Prostate gland (tissue), 2 donors: ENCODE measurements at regions not wholly inside any gene's neighbourhood (a gene's known extent, or its start where the extent isn't known, plus 50 kb on each side); places are given as distances from the start of the nearest gene placed in this dataset.

Experiments used
- DNase-seq: peaks from one replicate; pipeline ENCODE4 v3.0.0-alpha.2; 2019; ENCODE audit warnings: low spot score
- H3K27ac ChIP-seq, 2 donors: fragments of 200-600 bp; sonication (generic); 2 replicates each; pipeline ENCODE4 v1.5.1; 2017 to 2019
- H3K27me3 ChIP-seq: fragments of 200-600 bp; sonication (generic); replicated peaks from 2 replicates; pipeline ENCODE4 v1.5.1; 2019; ENCODE audit not compliant: insufficient read depth
- H3K36me3 ChIP-seq, 2 donors: fragments of 200-600 bp; sonication (generic); 1 replicate in 1 of 2; 2 replicates in 1 of 2; pipeline versions ENCODE4 v1.5.1 to v1.8.1; 2017 to 2019
- H3K4me1 ChIP-seq: fragments of 200-600 bp; sonication (generic); replicated peaks from 2 replicates; pipeline ENCODE4 v1.5.1; 2019
- H3K4me3 ChIP-seq, 2 donors: fragments of 200-600 bp; sonication (generic); 2 replicates each; pipeline ENCODE4 v1.5.1; 2017 to 2019
- H3K9me3 ChIP-seq: fragments of 200-600 bp; sonication (generic); 2 replicates; pipeline ENCODE4 v1.5.1; 2017
- CTCF ChIP-seq, 4 experiments: fragments of 200-600 bp in 2 of 4; fragments of 450-650 bp in 2 of 4; sonication (generic) in 2 of 4; IDR thresholded peaks; 1 replicate in 3 of 4; 2 replicates in 1 of 4; pipeline ENCODE4 v1.5.1; 2016 to 2019; ENCODE audit warnings: antibody characterized with exemption in 4 of 4, mild to moderate bottlenecking in 2 of 4, moderate library complexity in 2 of 4
- POLR2A ChIP-seq: fragments of 450-650 bp; IDR thresholded peaks from one replicate; pipeline ENCODE4 v1.6.1; 2016; ENCODE audit warnings: antibody characterized with exemption, mild to moderate bottlenecking
- POLR2AphosphoS5 ChIP-seq: sonication (generic); formaldehyde crosslinking; IDR thresholded peaks from one replicate; pipeline ENCODE4 v1.6.1; 2017; ENCODE audit warnings: antibody characterized with exemption
- WGBS: methylation state at CpG from one replicate; pipeline ENCODE4 v1.1.5; 2018; 5-methylcytosine and 5-hydroxymethylcytosine counted together
- intact Hi-C: fragments of 100-400 bp; cut with DNase I; formaldehyde crosslinking; loops from one replicate; pipeline ENCODE4 v1.14.2; 2022

DNA sequence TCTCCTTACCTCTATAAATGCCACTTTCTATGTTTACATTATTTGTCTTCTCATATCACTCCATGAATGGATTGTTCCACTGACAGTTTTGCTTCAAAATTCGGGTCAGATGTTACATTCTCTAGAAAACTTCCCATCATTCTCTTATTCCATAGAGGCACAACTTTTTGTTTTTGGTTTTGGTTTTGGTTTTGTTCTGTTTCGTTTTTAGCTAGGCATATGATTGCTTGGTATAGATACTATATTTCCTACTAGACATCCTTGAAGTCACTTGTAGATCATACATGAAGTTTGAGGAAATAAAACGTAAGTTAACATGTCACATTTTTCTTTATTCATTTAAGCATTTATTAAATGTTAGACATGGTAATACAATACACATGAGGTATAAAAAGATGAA, 961.0 kb downstream of the PCDH18 start:
- DNase-seq: no peak
- Histone ChIP-seq H3K9me3 (no peaks in the 10 kb centered on the region), H3K36me3 (no peaks in the 10 kb centered on the region), H3K27ac (no peak overlapping the region), H3K27me3 (no peaks in the 10 kb centered on the region), H3K4me3 (no peak overlapping the region), H3K4me1 (no peaks in the 10 kb centered on the region)
- TF ChIP-seq POLR2AphosphoS5 (no peak), POLR2A (no peak), CTCF (IDR thresholded peaks at IDR 0.05) (no peak)
- 71% methylated on average over 3 of the region's 3 CpGs for WGBS
- intact Hi-C loops: no loop called here

- H3K9me3 ChIP-seq: no peaks in the 10 kb centered on the region
- no peak overlapping the region for H3K4me3 ChIP-seq
- 62% methylated on average over 1 of the region's 1 CpG for WGBS
- no peak for TF ChIP-seq POLR2AphosphoS5
- TF ChIP-seq CTCF (IDR thresholded peaks at IDR 0.05): no peak
- TF ChIP-seq POLR2A: no peak
- DNase-seq: no peak
- no peaks in the 10 kb centered on the region for H3K27me3 ChIP-seq
- H3K27ac ChIP-seq: no peak overlapping the region
- H3K4me1 ChIP-seq: no peaks in the 10 kb centered on the region
- H3K36me3 ChIP-seq: no peaks in the 10 kb centered on the region
- intact Hi-C loops: no loop called here
Observed at GRCh38 chr4:136562834-136563233, 969.5 kb downstream of the PCDH18 start.

DNA sequence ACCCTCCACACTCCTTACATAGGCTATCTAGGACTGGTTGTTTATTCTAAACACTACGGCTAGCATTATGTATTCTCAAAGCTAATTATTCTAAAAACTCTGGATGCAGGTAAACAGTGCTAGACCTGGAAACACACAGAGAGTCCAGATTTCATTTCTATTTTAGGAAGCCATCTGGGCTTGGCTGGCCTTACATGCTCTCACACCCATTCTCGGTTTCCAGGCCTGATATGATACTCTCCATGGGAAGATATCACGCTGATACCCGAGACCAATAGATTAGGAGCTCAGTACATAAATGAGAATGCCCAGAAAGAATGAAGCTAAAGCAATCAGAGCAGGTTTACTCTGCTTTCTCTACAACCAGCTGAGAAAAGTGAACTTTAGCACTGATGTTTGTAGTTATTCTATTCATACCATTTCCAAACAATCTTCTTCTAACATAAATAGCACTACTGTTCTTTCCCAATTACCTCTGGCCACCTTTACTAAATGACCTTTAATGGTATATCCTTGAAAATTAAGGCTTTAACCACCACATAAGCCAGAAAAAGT, 973.3 kb downstream of the PCDH18 start:
- Histone ChIP-seq H3K4me1 (no peaks in the 10 kb centered on the region), H3K9me3 (no peaks in the 10 kb centered on the region), H3K36me3 (no peaks in the 10 kb centered on the region), H3K4me3 (no peak overlapping the region), H3K27ac (no peak overlapping the region), H3K27me3 (no peaks in the 10 kb centered on the region)
- intact Hi-C loops: no loop called here
- 81% methylated on average over 4 of the region's 4 CpGs for WGBS
- DNase-seq: no peak
- TF ChIP-seq CTCF (IDR thresholded peaks at IDR 0.05) (no peak), POLR2AphosphoS5 (no peak), POLR2A (no peak)

- H3K4me1 ChIP-seq: no peaks in the 10 kb centered on the region
- H3K36me3 ChIP-seq: no peaks in the 10 kb centered on the region
- H3K9me3 ChIP-seq: no peaks in the 10 kb centered on the region
- intact Hi-C loops: no loop called here
- no peak for DNase-seq
- no peak for TF ChIP-seq POLR2AphosphoS5
- no peak for TF ChIP-seq CTCF (IDR thresholded peaks at IDR 0.05)
- no peak for TF ChIP-seq POLR2A
- H3K27me3 ChIP-seq: no peaks in the 10 kb centered on the region
- H3K4me3 ChIP-seq: no peak overlapping the region
- WGBS: 73% methylated on average over 4 of the region's 4 CpGs
- no peak overlapping the region for H3K27ac ChIP-seq
Observed at GRCh38 chr4:136557396-136557795, 974.9 kb downstream of the PCDH18 start.

- no peak for DNase-seq
- no peaks in the 10 kb centered on the region for H3K36me3 ChIP-seq
- no peak overlapping the region for H3K27ac ChIP-seq
- H3K4me1 ChIP-seq: no peaks in the 10 kb centered on the region
- no peaks in the 10 kb centered on the region for H3K27me3 ChIP-seq
- H3K9me3 ChIP-seq: no peaks in the 10 kb centered on the region
- TF ChIP-seq POLR2AphosphoS5 (no peak), CTCF (IDR thresholded peaks at IDR 0.05) (no peak)
- H3K4me3 ChIP-seq: no peak overlapping the region
- intact Hi-C loops: no loop called here
Observed at GRCh38 chr4:136554033-136554432, 978.3 kb downstream of the PCDH18 start.
